HG02610 (cell line): ENCODE measurements at regions not wholly inside any gene's neighbourhood (a gene's known extent, or its start where the extent isn't known, plus 50 kb on each side); places are given as distances from the start of the nearest gene placed in this dataset.

Source experiments
- ATAC-seq: cut with Tn5 transposase; IDR thresholded peaks from one replicate; pipeline ENCODE4 v1.9.1; 2021; ENCODE audit warnings: mild to moderate bottlenecking, moderate library complexity; ENCODE audit not compliant: unreplicated experiment

- ATAC-seq = no peak
Measured at GRCh38 chr6:28585335-28585734, 59.7 kb downstream of the GPX5 start.

GRCh38 chr6:28586324-28586723 lies 60.6 kb downstream of the GPX5 start:
- no peak for ATAC-seq

GRCh38 chr6:28586962-28587745 lies 61.5 kb downstream of the GPX5 start:
- ATAC-seq = peak; percentile 81

GRCh38 chr6:28587746-28588075 lies 62.0 kb downstream of the GPX5 start:
- ATAC-seq = no peak

GRCh38 chr6:28588666-28589065 lies 63.0 kb downstream of the GPX5 start:
- no peak for ATAC-seq

GRCh38 chr6:28589234-28589956 lies 63.7 kb downstream of the GPX5 start:
- peak; percentile 38 for ATAC-seq

GRCh38 chr6:28589957-28590349 lies 64.3 kb downstream of the GPX5 start:
- ATAC-seq = no peak

GRCh38 chr6:28597217-28597835 lies 71.6 kb downstream of the GPX5 start:
- ATAC-seq = no peak

- ATAC-seq = no peak
Measured at GRCh38 chr6:28597924-28598722, 72.4 kb downstream of the GPX5 start.

GRCh38 chr6:28598757-28599686 lies 73.3 kb downstream of the GPX5 start:
- ATAC-seq = no peak

- no peak for ATAC-seq
Measured at GRCh38 chr6:28600245-28600644, 74.6 kb downstream of the GPX5 start.

GRCh38 chr6:28603891-28604290 lies 78.2 kb downstream of the GPX5 start:
- ATAC-seq = no peak

- ATAC-seq = no peak
Measured at GRCh38 chr6:28606424-28607391, 81.0 kb downstream of the GPX5 start.

- no peak for ATAC-seq
Measured at GRCh38 chr6:28607990-28608389, 82.3 kb downstream of the GPX5 start.

GRCh38 chr6:28609672-28610071 lies 84.0 kb downstream of the GPX5 start:
- ATAC-seq = no peak

- no peak for ATAC-seq
Measured at GRCh38 chr6:28615616-28615954, 89.9 kb downstream of the GPX5 start.

GRCh38 chr6:28615955-28616747 lies 90.5 kb downstream of the GPX5 start:
- no peak for ATAC-seq

- no peak for ATAC-seq
Measured at GRCh38 chr6:28618898-28619555, 93.3 kb downstream of the GPX5 start.
